T-helper 1 cell (primary cell): ENCODE measurements at regions not wholly inside any gene's neighbourhood (a gene's known extent, or its start where the extent isn't known, plus 50 kb on each side); places are given as distances from the start of the nearest gene placed in this dataset.
"Not testable (repeated sequence)": the region's sequence is repeated elsewhere in the genome, so short reads cannot be mapped to it uniquely, and the experiment has no call there.

Source experiments
- DNase-seq, 5 donors: peaks; one replicate each; pipeline ENCODE4 v3.0.0-alpha.2; 2012 to 2020

DNA sequence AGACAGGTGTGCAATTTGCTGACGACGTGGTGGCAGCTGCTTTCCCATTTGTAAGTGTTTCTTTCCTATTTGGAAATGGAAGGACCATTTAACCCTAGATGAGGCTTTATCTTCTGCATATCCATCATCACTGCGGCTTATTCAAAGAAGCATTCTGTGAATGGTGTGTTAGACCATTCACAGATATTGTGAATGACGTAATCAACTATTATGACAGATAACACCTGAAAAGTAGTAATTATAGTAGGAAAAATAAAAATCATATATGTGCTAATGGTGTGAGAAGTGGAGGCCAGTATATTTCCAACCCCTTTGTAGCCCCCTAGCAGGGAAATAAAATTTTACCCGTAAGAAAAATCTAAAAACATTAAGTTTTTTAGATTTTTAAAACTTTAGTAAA is 424.5 kb upstream of the CRIM1 start:
- no peak for DNase-seq

- DNase-seq: no peak
Measured at GRCh38 chr2:35929551-35929950, 426.0 kb upstream of the CRIM1 start.

- DNase-seq: no peak
Measured at GRCh38 chr2:35920061-35920460, 435.5 kb upstream of the CRIM1 start.

GRCh38 chr2:35915261-35915660 is 440.3 kb upstream of the CRIM1 start:
- no peak for DNase-seq

DNA sequence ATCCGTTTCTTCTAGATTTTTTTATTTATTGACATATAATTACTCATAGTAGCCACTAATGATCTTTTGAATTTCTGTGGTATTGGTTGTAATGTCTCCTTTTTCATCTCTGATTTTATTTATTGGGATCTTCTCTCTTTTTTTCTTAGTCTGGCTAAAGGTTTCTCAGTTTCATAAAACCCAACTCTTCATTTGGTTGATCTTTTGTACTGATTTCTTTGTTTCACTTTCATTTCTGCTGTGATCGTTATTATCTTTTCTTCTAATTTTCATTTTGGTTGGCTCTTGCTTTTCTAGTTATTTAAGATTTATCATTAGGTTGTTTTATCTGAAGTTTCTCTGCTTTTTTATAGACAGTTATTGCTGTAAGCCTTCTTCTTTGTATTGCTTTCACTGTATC is 463.6 kb upstream of the CRIM1 start:
- no peak for DNase-seq

DNA sequence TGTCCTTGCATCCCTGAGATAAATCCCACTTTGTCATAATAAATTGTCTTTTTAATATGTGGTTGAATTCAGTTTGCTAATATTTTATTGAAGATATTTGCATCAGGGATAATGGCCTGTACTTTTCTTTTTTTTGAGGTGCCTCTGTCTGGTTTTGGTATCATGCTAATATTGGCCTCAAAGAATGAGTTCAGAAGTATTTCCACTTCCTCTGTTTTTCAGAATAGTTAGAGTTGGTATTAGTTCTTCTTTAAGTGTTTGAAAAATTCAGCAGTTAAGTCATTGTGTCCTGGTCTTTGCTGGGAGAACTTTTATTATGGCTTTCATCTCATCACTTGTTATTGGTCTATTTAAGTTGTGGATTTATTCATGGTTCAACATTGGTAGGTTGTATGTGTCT is 464.1 kb upstream of the CRIM1 start:
- DNase-seq: no peak

GRCh38 chr2:35887146-35887545 is 468.4 kb upstream of the CRIM1 start:
- no peak for DNase-seq

GRCh38 chr2:35873921-35874320 is 481.7 kb upstream of the CRIM1 start:
- DNase-seq: no peak

DNA sequence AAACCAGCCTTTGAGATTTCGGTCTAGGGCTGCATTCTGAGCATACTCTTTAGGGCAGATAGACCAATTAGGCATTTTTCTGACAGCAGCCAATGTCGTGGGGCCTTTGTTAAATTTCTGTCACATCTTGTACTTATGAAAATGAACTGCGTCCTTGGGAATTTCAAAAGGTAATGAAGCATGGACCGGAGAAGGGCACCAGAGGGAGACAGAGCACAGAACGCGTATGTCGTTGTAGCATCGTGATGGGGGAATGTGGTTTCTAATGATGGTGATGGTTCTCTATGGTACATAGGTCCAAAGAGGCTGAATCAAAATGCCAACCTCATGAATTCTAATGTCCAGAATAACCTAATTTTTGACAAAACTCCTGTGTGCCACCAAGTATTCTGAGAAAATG is 483.9 kb upstream of the CRIM1 start:
- DNase-seq: no peak

- DNase-seq: no peak
Measured at GRCh38 chr2:35870713-35871112, 484.9 kb upstream of the CRIM1 start.

DNA sequence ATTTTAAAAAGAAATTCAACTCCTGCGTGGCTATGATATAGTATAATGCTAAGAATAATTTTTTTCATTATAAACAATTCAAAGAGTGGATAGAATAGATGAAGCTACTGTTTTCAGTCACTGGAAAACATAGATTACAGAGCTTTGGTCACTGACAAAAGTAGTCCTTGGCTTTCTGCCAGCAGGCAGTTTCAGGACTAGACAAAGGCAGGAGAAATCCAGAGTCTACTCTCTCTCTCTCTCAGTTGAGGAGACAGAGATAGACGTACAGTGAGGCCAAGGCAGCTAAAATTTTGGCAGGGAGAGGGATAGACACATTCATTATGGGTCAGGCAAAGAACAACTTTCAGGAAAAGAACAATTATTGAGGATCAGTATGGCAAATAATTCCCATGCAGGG is 491.4 kb upstream of the CRIM1 start:
- DNase-seq: no peak

GRCh38 chr2:35858216-35858615 is 497.4 kb upstream of the CRIM1 start:
- no peak for DNase-seq

GRCh38 chr2:35857498-35857897 is 498.1 kb upstream of the CRIM1 start:
- DNase-seq: no peak

DNA sequence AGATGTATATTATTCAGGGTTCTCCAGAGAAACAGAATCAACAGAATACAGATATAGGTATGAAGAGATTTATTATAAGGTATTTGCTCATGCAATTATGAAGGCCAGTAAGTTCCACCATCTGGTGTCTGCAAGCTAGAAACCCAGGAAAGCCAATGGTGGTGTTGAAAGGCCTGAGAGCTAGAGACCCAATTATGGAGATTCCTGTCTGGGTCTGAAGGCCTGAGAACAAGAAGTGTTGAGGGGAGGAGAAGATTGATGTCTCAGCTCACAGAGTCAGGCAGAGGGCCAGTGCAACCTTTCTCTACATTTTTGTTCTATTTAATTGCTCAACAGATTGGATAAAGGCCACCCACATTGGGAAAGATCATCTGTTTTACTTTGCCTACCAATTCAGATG is 524.2 kb upstream of the CRIM1 start:
- no peak for DNase-seq

DNA sequence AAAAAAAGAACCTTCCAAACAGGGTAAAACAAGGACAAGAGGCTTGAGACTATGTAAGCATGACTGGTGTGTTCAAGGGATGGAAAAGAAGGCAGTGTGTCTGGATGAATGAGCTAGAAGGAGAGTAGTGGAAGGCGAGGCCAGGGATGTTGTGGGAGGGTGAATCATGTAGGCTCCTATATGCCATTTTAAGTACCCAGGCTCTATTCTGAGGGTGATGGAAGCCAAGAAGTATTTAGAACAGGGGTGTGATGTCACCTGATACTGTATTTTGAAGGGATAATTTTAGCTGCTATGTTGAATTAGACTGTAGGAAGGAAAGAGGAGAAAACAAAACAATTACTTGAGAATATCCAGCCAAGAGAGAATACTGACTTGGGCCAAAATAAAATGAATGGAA is 524.7 kb upstream of the CRIM1 start:
- DNase-seq: no peak

GRCh38 chr2:35827086-35827485 is 528.5 kb upstream of the CRIM1 start:
- DNase-seq: no peak

DNA sequence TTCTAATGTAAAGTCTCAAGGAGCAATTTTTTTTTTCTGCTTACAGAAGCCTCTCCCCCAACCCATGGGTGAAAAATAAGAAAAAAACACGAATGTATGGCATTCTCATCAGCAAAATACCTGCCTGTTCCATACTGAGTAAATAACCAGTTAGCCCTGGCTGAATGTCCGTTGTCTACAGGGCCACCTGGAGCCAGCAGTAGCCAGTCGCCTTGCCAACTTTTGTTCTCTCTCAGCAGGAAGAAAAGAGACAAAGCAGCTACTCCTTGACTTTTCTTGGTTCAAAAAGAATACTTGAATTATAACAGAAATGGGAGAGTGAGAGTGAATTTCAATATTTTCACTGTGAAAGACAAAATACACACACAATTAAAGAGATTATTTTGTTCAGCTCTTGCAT is 532.9 kb upstream of the CRIM1 start:
- DNase-seq: no peak

GRCh38 chr2:35821675-35822074 is 533.9 kb upstream of the CRIM1 start:
- no peak for DNase-seq

DNA sequence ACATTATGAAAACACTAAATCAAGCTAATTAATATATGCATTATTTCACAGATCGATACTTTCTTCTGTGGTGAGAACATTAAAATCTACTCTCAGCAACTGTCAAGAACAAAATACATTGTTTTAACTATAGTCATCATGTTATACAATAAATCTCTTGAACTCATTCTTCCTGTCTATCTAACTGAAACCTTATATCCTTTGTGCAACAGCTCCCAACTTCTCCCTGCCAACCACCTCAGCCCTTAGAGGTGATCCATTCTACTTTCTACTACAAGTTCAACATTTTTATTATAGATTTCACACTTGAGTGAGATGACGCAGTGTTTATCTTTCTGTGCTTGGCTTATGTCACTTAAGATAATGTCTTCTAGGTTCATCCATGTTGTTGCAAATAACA is 535.2 kb upstream of the CRIM1 start:
- no peak for DNase-seq

GRCh38 chr2:35819033-35819432 is 536.5 kb upstream of the CRIM1 start:
- DNase-seq: no peak

- not testable (repeated sequence) for DNase-seq
Measured at GRCh38 chr2:35818359-35818758, 537.2 kb upstream of the CRIM1 start.

DNA sequence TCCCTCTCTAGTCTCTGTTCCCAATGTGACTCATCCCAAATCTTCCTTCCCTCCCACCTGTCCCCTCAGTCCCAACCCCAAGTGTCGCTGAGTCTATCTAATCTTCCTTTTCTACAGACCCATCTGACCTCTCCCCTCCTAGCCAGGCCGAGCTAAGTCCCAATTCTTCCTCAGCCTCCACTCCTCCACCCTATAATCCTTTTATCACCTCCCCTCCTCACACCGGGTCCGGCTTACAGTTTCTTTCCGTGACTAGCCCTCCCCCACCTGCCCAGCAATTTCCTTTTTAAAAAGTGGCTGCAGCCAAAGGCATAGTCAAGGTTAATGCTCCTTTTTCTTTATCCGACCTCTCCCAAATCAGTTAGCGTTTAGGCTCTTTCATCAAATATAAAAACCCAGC is 541.0 kb upstream of the CRIM1 start:
- not testable (repeated sequence) for DNase-seq

- no peak for DNase-seq
Measured at GRCh38 chr2:35803126-35803525, 552.5 kb upstream of the CRIM1 start.

DNA sequence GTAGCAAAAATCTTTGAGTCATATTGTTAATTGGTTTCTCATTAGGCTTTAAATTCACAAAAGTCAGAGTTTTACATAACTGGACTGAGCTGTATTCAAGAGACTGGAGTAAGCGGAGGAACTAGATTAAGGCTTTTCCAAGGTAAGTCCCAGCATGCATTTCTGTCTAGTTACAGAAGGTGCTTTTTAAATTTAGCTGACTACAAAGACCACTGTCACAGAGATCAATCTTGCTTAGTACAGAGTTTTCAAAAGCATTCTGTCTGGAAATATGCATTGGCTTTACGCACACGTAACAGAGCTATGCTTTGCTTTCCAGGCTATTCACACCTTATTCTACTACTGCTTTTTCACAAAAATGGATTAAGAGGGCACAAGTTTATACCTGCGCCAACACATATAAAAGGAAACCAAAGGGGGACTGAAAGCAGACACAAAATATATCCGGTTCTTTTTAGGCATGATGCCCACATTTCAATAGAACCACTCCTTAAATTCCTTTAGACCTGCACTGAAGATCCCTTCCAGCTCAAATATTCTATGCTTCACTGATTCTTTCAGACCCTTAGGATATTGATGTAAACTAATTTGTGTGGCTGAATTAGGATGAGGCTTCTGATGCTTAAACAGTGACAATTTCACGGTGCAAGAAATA is 560.7 kb upstream of the CRIM1 start:
- no peak for DNase-seq

- no peak for DNase-seq
Measured at GRCh38 chr2:35790292-35790691, 565.3 kb upstream of the CRIM1 start.

GRCh38 chr2:35788543-35788942 is 567.0 kb upstream of the CRIM1 start:
- no peak for DNase-seq
